ENCODE measurements at regions not wholly inside any gene's neighbourhood (a gene's known extent, or its start where the extent isn't known, plus 50 kb on each side); places are given as distances from the start of the nearest gene placed in this dataset.

- TF ChIP-seq HSF1 (IDR thresholded peaks at IDR 0.05; ENCODE audit: low read depth, low read length), result no peak
- TF ChIP-seq ZSCAN29 (IDR thresholded peaks at IDR 0.05), result no peak
- TF ChIP-seq SPI1 (IDR thresholded peaks at IDR 0.05; ENCODE audit: borderline replicate concordance, insufficient read depth, low read depth, low read length), result no peak
- no peak for TF ChIP-seq EGR1 (IDR thresholded peaks at IDR 0.05; ENCODE audit: borderline replicate concordance in 1 of 2, low read depth in 2 of 2, low read length in 2 of 2)
- no peak for TF ChIP-seq NFXL1 (IDR thresholded peaks at IDR 0.05; ENCODE audit: borderline replicate concordance)
- no peak for TF ChIP-seq IKZF1 (conservative IDR thresholded peaks at IDR 0.05)
- TF ChIP-seq MYB (IDR thresholded peaks at IDR 0.05; ENCODE audit: borderline replicate concordance, low read depth, low read length), result no peak
- TF ChIP-seq TBL1XR1 (IDR thresholded peaks at IDR 0.05; ENCODE audit: low read depth, low read length), result no peak
- TF ChIP-seq JUNB (IDR thresholded peaks at IDR 0.05), result no peak
- no peak for TF ChIP-seq E2F8 (IDR thresholded peaks at IDR 0.05; ENCODE audit: low read depth, partially characterized antibody)
- no peak for TF ChIP-seq NBN (IDR thresholded peaks at IDR 0.05)
Measured at GRCh38 chr7:18407385-18407784, 88.2 kb upstream of the HDAC9 start (continued).
